HFF-Myc (cell line): ENCODE measurements at regions not wholly inside any gene's neighbourhood (a gene's known extent, or its start where the extent isn't known, plus 50 kb on each side); places are given as distances from the start of the nearest gene placed in this dataset.

Source experiments
- DNase-seq: peaks from one replicate; pipeline ENCODE4 v3.0.0-alpha.2; 2011; ENCODE audit warnings: low read depth; ENCODE audit errors: extremely low read depth
- H3K4me3 ChIP-seq: replicated peaks from 2 replicates; pipeline ENCODE4 v1.5.1; 2011; ENCODE audit warnings: low read depth, mild to moderate bottlenecking, control low read depth, low read length
- TF ChIP-seq, protein P1 (sequence below): IDR thresholded peaks from 2 replicates; pipeline ENCODE4 v1.5.1; 2012; ENCODE audit warnings: mild to moderate bottlenecking, low read depth, low read length, control low read depth; ENCODE audit errors: missing control alignments

DNA sequence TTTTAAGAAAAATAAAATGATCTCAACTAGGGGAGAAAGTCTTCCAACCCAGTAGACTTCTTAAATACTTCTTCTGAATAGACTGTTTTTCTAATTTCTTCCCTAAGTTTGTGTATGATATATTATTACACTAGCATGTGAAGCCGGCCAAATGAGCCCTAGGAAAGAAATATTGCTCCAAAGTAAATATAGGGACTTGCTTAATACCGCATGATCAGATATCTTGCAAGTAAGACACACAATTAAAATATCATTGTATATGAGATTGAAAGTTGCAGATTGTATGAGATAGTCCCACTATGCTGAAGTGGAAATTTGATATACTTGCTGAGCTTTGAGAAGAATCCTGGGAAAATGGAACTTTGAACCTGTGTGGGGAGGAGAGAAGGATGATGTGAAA, 225.7 kb downstream of the BAMBI start:
- no peak for DNase-seq
- TF ChIP-seq, protein P1, sequence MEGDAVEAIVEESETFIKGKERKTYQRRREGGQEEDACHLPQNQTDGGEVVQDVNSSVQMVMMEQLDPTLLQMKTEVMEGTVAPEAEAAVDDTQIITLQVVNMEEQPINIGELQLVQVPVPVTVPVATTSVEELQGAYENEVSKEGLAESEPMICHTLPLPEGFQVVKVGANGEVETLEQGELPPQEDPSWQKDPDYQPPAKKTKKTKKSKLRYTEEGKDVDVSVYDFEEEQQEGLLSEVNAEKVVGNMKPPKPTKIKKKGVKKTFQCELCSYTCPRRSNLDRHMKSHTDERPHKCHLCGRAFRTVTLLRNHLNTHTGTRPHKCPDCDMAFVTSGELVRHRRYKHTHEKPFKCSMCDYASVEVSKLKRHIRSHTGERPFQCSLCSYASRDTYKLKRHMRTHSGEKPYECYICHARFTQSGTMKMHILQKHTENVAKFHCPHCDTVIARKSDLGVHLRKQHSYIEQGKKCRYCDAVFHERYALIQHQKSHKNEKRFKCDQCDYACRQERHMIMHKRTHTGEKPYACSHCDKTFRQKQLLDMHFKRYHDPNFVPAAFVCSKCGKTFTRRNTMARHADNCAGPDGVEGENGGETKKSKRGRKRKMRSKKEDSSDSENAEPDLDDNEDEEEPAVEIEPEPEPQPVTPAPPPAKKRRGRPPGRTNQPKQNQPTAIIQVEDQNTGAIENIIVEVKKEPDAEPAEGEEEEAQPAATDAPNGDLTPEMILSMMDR, result no peak

DNA sequence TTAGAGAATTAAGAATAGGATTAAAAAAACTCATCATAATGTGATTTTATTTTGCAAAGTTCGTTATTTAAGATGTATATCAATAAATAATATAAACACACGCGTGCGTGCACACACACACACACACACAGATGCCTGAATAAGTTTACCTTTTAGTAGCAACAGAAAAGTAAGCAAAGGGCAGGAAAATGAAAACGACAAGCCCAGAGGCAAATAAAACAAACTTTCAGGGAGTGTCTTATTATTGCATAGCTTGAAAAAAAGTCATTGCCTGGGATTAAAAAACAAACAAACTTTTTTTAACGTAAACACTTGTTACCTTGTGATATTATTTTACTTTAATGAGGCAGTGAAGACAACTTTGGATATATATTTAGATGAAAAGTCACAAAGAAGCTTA, 226.4 kb downstream of the BAMBI start:
- no peak overlapping the region for H3K4me3 ChIP-seq
- TF ChIP-seq, protein P1, result no peak
- no peak for DNase-seq

More for the DNA sequence above, 225.7 kb downstream of the BAMBI start:
- H3K4me3 ChIP-seq, result no peak overlapping the region

DNA sequence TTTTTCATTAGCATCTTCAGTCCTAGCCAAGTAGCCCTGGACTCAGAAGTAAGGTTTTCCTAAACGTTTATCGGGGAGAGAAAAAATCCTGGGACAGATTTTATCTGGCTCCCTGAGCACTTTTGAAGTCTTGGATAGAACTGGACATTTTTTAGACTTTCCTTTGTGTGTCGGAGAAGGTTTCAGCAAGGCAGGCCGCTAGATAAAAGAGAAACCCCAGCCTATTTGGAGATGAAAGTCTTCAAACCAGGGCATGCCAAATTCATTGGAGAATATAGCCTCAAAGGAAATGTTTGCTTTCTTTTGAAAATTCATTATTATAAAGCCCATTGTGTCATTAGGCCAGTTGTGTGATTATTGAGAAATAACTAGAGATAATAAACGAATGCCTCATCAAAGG, 228.1 kb downstream of the BAMBI start:
- TF ChIP-seq, protein P1, result no peak
- DNase-seq, result no peak
- no peak overlapping the region for H3K4me3 ChIP-seq

DNA sequence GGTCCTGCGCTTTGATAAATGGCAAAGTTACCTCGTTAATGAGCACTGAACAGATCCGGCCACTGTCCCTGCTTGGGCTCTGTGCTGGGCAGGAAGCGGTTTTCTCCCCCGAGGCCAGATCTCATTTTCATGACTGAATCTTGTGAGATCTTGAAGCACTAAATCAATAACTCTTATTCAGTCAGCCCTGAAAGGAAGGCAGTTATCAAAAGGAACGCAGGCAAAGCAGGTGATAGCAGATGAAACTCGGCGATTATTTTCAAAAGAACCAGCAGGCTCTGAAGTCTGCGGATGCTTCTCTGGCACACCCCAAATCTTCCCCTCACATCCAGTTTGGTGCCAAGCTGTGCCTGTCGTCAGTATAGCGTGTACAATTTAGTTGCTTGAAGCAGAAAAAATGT, 228.7 kb downstream of the BAMBI start:
- H3K4me3 ChIP-seq, result no peak overlapping the region
- TF ChIP-seq, protein P1, result no peak
- no peak for DNase-seq

DNA sequence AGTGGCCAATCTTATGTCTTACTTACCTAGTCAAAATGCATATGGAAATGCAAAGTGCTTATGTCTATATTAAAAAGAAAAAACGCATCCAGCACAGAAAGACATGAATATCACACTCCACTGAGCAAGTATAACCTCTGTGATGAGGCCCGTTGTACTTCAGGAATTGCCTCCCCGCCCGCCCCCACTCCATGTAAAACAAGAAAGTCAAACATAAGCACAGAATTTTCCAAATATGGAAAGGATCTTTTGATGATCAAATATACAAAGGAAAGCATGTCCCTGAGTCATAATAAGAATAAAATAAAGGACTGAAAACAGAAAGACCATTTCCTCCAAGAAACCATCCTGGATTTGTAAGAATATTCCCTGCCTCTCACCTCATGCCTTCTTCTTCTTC, 229.1 kb downstream of the BAMBI start:
- no peak overlapping the region for H3K4me3 ChIP-seq
- TF ChIP-seq, protein P1, result no peak
- no peak for DNase-seq

DNA sequence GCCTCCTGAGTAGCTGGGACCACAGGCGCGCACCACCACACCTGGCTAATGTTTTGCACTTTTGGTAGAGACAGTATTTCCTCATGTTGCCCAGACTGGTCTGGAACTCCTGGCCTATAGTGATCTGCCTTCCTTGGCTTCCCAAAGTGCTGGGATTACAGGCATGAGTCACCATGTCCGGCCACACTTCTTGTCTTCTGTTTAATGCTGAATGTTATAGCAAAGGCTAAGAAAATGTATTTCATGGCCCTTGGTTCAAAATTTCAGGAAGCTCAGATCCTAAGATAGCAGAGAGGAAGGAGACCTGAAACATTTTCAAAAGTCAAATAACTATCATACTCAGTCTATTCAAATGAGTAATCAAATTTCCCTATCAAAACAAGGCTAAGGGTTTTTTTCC, 229.6 kb downstream of the BAMBI start:
- no peak for DNase-seq
- H3K4me3 ChIP-seq, result no peak overlapping the region
- TF ChIP-seq, protein P1, result no peak

DNA sequence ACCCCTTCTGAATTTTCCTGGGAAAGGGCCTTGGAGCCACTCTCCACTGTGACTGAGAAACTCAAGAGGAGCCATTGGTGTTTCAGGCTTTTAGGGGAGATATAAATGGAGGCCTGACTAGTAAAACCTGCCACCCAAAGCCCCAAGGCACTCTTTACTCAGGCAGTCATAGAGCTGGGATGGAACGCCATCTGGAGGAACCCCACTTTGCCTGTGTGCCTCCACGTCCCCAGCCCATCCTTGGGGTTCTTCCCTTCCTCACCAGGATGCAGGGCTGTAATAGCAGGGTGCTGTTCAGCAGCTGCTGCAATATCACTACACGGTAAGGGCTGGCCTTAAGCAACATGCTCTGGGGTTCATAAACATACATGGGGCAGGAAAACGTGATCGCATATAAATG, 232.6 kb downstream of the BAMBI start:
- no peak overlapping the region for H3K4me3 ChIP-seq
- TF ChIP-seq, protein P1, result no peak
- no peak for DNase-seq
